D721Med (cell line): ENCODE measurements at regions not wholly inside any gene's neighbourhood (a gene's known extent, or its start where the extent isn't known, plus 50 kb on each side); places are given as distances from the start of the nearest gene placed in this dataset.

Experiments
- DNase-seq: peaks from one replicate; pipeline ENCODE4 v3.0.0; 2011; ENCODE audit warnings: low spot score; ENCODE audit not compliant: insufficient read length
- FAIRE-seq: peaks from 2 replicates; lab custom pipeline; 2011; peaks lifted over from hg19 to GRCh38; lab: Jason Lieb, UNC
- TF ChIP-seq, protein P1 (sequence below): IDR thresholded peaks from 2 replicates; pipeline ENCODE4 v1.5.1; 2012; ENCODE audit warnings: mild to moderate bottlenecking, control low read depth; ENCODE audit not compliant: insufficient read depth; ENCODE audit errors: missing control alignments

- DNase-seq (no peak), FAIRE-seq (no peak)
- TF ChIP-seq, protein P1, sequence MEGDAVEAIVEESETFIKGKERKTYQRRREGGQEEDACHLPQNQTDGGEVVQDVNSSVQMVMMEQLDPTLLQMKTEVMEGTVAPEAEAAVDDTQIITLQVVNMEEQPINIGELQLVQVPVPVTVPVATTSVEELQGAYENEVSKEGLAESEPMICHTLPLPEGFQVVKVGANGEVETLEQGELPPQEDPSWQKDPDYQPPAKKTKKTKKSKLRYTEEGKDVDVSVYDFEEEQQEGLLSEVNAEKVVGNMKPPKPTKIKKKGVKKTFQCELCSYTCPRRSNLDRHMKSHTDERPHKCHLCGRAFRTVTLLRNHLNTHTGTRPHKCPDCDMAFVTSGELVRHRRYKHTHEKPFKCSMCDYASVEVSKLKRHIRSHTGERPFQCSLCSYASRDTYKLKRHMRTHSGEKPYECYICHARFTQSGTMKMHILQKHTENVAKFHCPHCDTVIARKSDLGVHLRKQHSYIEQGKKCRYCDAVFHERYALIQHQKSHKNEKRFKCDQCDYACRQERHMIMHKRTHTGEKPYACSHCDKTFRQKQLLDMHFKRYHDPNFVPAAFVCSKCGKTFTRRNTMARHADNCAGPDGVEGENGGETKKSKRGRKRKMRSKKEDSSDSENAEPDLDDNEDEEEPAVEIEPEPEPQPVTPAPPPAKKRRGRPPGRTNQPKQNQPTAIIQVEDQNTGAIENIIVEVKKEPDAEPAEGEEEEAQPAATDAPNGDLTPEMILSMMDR = no peak
Observed at GRCh38 chr4:130814896-130815295, 1718.9 kb downstream of the C4orf33 start.

DNA sequence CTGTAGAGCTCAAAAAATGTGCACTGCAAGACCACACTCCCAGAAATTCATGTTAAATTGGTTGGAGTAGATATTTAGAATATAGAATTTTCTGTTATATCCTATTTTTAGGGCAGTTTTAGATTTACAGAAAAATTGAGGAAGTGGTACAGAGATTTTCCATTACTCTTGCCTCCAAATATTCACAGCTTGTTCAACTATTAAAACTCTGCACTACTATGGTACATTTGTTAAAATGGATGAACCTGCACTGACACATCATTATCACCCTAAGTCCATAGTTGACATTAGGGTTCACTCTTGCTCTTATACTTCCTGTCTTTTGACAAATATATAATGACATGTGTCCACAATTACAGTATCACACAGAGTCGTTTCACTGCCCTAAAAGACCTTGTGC lies 1724.5 kb downstream of the C4orf33 start:
- DNase-seq = no peak
- TF ChIP-seq, protein P1 = no peak
- FAIRE-seq = no peak

GRCh38 chr4:130825284-130825683 lies 1729.3 kb downstream of the C4orf33 start:
- TF ChIP-seq, protein P1 = no peak
- FAIRE-seq (no peak), DNase-seq (no peak)

- TF ChIP-seq, protein P1 = no peak
- FAIRE-seq (no peak), DNase-seq (no peak)
Observed at GRCh38 chr4:130850019-130850524, 1754.1 kb downstream of the C4orf33 start.

DNA sequence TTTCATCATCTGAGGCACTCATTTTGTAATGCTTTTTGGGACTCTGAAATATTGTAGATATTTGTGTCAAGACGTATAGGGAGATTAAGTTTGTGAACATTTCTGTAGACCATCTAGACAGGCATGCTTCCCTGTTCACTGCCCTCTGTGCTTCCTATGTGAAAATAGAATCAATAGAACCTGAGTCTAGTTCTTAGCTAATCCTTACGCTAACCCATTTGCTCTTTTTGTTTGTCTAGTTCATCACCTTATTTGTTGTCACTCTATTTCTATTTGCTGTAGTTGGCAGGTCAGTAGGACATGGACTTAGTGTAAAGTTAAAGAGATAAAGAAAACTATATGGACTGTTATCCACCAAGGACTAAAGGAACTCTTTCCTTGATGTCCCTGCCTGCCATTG lies 1755.2 kb downstream of the C4orf33 start:
- no peak for FAIRE-seq
- TF ChIP-seq, protein P1 = no peak
- no peak for DNase-seq

DNA sequence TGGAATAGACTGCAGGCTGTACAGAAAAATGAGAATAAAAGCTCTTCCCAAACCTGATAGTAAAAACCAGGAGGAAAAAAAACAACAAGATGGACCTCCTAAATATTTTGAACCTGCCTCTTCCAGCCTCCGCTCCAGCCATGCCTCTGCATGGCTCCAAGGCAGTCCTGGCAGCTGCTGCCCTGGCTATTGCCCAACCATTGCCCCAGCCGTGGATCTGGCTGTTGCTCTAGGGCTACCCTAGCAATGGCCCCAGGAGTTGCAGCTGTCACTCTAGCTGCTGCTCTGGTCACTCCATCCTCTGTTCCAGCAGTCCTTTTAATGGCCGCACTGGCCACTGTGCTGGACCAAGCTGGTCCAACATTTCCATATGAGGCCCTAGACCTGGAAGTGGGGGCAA lies 1756.0 kb downstream of the C4orf33 start:
- FAIRE-seq = no peak
- TF ChIP-seq, protein P1 = no peak

DNA sequence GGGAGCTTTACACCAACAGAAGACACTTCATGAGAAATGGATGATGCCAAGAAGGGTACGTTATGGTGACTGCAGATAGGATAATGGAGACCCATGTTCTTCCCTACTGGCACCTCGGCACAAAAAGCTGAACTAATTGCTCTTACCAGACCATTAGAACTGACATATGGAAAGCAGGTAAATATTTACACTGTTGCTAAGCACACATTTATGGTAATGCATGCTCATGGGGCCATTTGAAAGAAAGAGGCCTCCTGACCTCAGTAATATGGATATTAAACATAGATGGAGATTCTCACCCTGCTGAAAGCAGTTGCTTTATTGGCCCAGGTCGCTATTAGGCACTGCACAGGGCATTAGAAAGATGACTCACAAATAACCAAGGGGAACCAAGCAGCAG lies 1759.6 kb downstream of the C4orf33 start:
- FAIRE-seq = no peak

More for the DNA sequence above, 1756.0 kb downstream of the C4orf33 start:
- DNase-seq = no peak

More for the DNA sequence above, 1759.6 kb downstream of the C4orf33 start:
- TF ChIP-seq, protein P1 = no peak
- DNase-seq = no peak
